Suppressor macrophage treated with lipopolysaccharide for 1 hour (primary cell): ENCODE measurements at regions not wholly inside any gene's neighbourhood (a gene's known extent, or its start where the extent isn't known, plus 50 kb on each side); places are given as distances from the start of the nearest gene placed in this dataset.

Source experiments
- DNase-seq, 3 donors: peaks; one replicate each; pipeline ENCODE4 v3.0.0-alpha.2; 2020 to 2022

DNA sequence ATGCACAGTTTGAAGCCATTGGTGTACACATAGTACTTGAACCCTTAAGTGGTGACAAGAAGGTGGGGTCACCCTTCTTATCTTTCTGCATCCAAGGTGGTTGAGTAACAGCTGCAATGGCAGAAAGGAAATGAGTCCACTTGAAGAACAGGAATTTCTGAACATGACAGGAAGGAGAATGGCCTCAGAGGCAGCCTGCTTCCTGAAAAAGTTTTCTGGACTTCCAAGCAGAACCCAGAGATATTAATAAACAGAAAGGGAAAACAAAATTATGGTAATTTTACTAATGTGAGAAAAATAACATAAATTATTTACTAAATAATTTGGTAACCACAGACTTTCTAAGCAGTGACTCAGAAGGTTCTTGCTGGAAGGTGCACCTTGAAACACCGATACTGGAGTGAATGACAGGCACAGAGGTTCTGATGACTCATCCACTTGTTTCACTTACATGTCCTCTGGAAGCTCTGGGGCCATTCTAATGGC lies 119.9 kb upstream of the HS3ST1 start:
- no peak for DNase-seq

- peak in 2 of 3 donors; percentile 29 to 36 for DNase-seq
Measured at GRCh38 chr4:11546391-11547175, 117.9 kb upstream of the HS3ST1 start.

- no peak for DNase-seq
Measured at GRCh38 chr4:11545651-11546050, 117.0 kb upstream of the HS3ST1 start.

- no peak for DNase-seq
Measured at GRCh38 chr4:11544211-11544610, 115.5 kb upstream of the HS3ST1 start.

DNA sequence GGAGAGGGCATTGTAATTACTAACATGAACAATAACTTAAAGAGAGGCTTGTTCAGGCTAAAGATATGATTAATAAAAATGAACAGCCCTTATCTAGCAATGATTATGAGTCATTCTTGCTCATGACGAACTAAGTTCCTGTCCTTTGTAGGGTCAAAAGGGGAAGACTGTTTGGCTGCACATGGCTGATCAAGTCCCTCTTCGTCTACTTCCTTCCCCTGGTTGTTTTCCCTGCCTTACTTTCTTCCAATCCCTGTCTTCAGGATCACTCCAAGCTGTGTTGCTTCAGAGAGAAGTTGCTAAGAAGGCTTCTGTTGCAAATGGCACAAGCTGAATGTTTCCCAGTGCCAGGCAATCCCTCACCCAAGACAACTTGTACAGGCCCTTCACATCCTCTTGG lies 115.0 kb upstream of the HS3ST1 start:
- DNase-seq, result peak; percentile 75 to 87 (median 86)

GRCh38 chr4:11542952-11543351 lies 114.3 kb upstream of the HS3ST1 start:
- no peak for DNase-seq

GRCh38 chr4:11537846-11538245 lies 109.2 kb upstream of the HS3ST1 start:
- peak in 2 of 3 donors; percentile 26 to 29 for DNase-seq

- no peak for DNase-seq
Measured at GRCh38 chr4:11535333-11535732, 106.6 kb upstream of the HS3ST1 start.

DNA sequence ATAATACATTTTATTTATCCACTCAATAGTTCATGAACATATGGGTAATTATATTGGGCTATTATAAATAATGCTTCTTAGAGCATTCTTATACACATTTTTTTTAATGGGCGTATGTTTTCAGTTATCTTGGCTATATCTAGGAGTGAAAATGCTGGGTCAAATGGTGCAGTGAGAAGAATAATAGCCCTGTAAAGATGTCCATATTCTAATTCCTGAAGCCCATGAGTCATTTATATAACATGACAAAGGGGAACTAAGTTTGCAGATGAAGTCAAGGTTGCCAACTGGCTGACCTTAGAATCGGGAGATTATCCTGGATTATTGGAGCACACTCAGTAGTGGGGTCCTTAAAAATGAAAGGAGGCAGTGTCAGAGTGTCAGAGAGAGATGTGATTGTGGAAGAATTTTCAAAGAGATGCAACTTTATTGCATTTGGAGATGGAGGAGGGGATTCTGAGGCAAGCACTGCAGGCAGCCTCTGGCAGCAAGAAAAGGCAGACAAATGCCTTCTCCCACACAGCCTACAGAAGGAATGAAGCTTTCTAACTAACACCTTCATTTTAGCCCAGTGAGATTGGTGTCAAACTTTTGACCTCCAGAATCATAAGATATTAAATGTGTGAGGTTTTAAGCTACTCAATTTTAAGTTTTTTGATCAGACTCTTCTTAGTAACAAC lies 106.1 kb upstream of the HS3ST1 start:
- peak in 1 of 3 donors; percentile 22 for DNase-seq

DNA sequence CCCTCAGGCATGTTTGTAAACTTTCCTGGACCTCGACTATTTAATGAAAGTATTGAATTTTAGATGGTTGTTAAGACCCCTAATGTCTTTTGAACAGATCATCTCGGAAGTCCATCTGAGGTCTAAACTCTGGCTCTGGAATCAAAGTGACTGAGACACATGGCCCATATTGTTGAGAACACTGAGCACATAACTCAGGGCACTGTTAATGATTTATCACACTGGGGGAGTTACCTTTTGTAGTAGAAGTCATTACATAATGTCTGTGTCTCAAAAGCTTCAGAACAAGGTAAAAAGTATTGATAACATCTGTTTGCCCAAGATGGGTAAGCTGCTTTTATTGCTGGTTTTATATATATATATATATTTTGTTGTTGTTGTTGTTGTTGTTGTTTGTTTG lies 103.4 kb upstream of the HS3ST1 start:
- DNase-seq, result no peak

- DNase-seq, result peak in 1 of 3 donors; percentile 17
Measured at GRCh38 chr4:11529625-11530201, 101.0 kb upstream of the HS3ST1 start.

- DNase-seq, result no peak
Measured at GRCh38 chr4:11525085-11525484, 96.4 kb upstream of the HS3ST1 start.

- no peak for DNase-seq
Measured at GRCh38 chr4:11518754-11519153, 90.1 kb upstream of the HS3ST1 start.

DNA sequence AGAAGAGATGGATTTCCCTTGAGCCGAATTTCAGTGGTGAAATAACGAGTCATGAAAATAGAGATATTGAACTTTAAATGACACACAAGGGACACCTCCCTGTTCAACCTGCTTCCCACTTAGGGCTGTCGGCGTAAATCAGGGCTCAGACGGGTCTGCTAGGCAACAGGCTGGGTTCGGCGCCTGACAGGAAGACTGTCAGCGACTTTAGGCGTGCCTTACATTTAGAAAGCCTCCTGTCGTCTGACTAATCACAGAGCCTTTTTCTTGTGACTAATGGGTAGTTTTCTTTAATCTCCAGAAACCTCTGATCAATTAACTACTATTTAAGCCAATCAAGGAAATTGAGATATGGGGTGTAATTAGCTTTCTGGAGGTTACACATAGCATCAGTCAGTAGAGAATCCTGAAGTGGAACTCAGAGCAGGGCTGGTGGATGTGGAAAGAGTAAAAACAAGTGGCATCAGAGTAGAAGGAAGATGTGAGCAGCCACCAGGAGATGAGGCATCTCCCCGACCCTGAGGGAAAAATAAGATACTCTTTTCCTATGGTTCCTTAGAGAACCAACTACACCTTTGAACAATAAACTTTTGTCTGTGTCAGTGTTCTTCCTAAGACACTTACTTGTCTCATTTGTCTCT lies 86.2 kb upstream of the HS3ST1 start:
- DNase-seq, result peak in 2 of 3 donors; percentile 17 to 27

DNA sequence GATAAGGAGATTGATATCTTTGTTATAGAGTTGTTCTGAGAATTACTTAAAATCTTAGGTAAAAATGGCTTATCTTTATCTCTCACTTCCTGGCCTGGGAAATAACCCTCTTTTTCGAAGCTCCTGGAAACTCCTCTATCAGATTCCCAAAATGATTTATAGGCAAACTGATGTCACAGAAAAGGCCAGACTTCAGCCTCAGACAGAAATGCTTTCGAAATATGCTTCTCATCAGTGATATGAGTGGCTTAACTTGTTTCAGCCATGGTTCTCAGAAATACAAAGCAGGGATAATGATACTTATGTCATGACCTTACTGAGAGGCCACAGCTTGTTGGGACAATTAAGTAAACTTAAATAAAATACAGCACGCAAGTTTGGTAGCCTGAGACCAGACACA lies 85.3 kb upstream of the HS3ST1 start:
- DNase-seq, result no peak

DNA sequence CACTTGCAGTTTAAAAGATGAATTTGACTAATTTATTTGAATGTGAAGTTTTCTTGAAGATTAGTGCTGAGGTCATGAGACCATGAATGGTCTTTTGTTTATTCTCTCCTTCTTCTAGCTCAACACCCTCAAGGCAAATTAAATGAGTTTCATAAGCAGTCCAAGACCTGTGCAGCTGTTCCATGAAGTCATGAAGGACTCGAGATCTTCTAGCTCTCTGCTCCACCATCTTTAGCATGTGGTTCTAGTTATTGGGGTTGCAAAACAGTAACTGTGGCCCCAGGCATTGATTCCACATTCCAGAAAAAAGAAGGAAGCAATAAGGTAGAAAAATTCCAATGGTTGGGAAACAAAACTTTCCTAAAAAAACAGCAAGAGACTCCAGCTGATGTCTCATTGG lies 84.2 kb upstream of the HS3ST1 start:
- DNase-seq, result no peak

GRCh38 chr4:11511321-11511720 lies 82.6 kb upstream of the HS3ST1 start:
- no peak for DNase-seq

DNA sequence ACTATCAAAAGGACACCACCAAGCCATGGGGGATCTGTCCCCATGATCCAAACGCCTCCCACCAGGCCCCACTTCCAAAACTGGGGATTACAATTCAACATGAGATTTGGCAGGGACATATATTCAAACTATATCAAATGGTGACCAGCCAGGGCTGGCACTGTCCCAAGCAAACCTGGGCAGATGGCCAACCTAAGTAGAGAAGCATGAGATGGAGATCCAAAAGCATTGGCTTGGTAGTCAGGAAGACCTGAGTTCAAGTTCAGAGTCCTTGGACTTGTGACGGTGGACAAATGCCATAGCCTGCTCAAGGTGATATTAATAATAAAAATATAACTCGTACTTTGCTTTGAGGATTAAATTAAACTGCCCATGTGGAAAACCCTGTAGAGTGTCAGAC lies 79.2 kb upstream of the HS3ST1 start:
- DNase-seq, result no peak

GRCh38 chr4:11506194-11506593 lies 77.5 kb upstream of the HS3ST1 start:
- no peak for DNase-seq

- no peak for DNase-seq
Measured at GRCh38 chr4:11505221-11505971, 76.7 kb upstream of the HS3ST1 start.

DNA sequence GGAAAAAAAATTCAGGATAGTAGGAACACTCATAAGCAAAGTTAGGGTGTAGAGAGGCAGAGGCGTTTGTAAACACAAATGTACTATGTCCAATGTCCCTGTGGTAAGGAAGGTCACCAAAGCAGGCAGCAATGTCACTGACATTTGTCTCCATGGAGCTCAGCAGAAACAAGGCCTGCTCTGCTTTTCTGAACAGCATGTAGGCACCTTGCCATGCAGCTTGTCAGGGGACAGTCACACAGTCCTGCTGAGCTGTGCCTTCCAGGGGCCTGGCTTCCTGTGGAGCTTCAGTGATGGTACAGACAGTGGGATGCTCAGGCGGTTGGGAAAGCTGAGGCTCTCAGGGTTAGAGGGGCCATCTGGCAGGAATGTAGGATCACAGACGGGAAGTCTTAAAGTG lies 74.5 kb upstream of the HS3ST1 start:
- no peak for DNase-seq

- DNase-seq, result no peak
Measured at GRCh38 chr4:11497972-11498371, 69.3 kb upstream of the HS3ST1 start.
